Peyer's patch (tissue), 4 donors: ENCODE measurements at regions not wholly inside any gene's neighbourhood (a gene's known extent, or its start where the extent isn't known, plus 50 kb on each side); places are given as distances from the start of the nearest gene placed in this dataset.

Experiments used
- POLR2A ChIP-seq, 2 donors: fragments of 450-650 bp; IDR thresholded peaks; one replicate each; pipeline ENCODE4 v1.5.1; 2017; ENCODE audit warnings: antibody characterized with exemption in 2 of 2, mild to moderate bottlenecking in 2 of 2, moderate library complexity in 2 of 2
- TF ChIP-seq, protein P1 (sequence below), 6 experiments: fragments of 450-650 bp in 4 of 6; fragments of 200-600 bp in 2 of 6; sonication (generic) in 1 of 6; IDR thresholded peaks; one replicate each; pipeline ENCODE4 v1.5.1; 2017 to 2019; ENCODE audit warnings: antibody characterized with exemption in 6 of 6, mild to moderate bottlenecking in 3 of 6, moderate library complexity in 1 of 6

DNA sequence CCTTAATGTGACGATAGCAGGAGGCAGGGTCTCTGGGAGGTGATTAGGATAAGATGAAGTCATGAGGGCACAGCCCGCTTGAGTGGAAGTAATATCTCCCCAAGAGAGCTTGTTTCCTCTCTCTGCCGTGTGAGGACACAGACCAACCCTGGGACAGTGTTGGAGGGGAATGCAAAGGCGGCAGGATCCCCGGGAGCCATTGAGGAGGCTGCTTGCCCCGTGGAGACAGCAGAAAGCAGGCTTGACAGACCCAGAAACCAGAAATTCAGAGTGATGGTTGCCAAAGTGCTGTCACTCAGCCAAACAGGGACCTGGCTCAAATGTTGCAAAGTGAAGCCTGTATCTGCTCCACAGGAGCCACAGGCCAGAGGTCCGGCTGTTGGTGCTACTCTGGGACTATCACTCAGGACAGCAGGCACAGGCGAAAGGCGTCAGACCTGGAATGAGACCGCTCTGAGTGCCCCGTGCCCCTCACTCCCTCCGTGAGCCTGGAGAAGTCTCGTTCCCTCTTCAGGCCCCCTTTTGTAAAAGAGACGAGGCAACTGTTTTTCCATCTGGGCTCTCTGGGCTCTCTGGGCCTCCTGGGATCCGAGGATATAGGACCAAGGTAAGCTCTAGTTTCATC is 96.6 kb upstream of the VANGL1 start:
- TF ChIP-seq, protein P1, sequence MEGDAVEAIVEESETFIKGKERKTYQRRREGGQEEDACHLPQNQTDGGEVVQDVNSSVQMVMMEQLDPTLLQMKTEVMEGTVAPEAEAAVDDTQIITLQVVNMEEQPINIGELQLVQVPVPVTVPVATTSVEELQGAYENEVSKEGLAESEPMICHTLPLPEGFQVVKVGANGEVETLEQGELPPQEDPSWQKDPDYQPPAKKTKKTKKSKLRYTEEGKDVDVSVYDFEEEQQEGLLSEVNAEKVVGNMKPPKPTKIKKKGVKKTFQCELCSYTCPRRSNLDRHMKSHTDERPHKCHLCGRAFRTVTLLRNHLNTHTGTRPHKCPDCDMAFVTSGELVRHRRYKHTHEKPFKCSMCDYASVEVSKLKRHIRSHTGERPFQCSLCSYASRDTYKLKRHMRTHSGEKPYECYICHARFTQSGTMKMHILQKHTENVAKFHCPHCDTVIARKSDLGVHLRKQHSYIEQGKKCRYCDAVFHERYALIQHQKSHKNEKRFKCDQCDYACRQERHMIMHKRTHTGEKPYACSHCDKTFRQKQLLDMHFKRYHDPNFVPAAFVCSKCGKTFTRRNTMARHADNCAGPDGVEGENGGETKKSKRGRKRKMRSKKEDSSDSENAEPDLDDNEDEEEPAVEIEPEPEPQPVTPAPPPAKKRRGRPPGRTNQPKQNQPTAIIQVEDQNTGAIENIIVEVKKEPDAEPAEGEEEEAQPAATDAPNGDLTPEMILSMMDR (IDR thresholded peaks at IDR 0.05): no peak
- TF ChIP-seq POLR2A (IDR thresholded peaks at IDR 0.05): no peak
